GM12865 (cell line): ENCODE measurements at regions not wholly inside any gene's neighbourhood (a gene's known extent, or its start where the extent isn't known, plus 50 kb on each side); places are given as distances from the start of the nearest gene placed in this dataset.
"Not testable (repeated sequence)": the region's sequence is repeated elsewhere in the genome, so short reads cannot be mapped to it uniquely, and the experiment has no call there.

Source experiments
- DNase-seq: peaks from one replicate; pipeline ENCODE4 v3.0.0; 2010; ENCODE audit warnings: low read depth
- H3K4me3 ChIP-seq: 2 replicates; pipeline ENCODE4 v1.5.1; 2011; ENCODE audit warnings: mild to moderate bottlenecking, low read depth, low read length, control low read depth
- TF ChIP-seq, protein P1 (sequence below): IDR thresholded peaks from 2 replicates; pipeline ENCODE4 v1.5.1; 2011; ENCODE audit warnings: low read length, control low read depth, low read depth, inconsistent platforms; ENCODE audit not compliant: insufficient read depth; ENCODE audit errors: missing control alignments

DNA sequence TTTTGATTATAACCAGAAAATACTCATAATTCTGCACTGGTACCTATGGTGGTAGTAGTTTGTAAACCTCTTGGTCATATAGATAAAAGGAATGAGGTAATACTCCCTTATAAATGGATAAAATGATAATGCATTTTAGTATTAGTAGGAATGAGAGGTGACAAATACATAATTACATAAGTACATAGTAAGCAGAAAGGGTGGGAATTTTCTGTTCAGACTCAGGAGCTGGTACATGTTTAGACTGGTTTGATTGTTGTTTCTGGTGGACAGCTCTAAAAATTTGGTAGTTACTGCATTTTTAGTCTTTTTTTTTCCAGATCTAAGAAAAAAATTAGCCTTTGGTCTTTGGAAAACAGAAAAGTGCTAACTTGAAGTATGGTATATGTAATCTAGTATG, 70.4 kb upstream of the AGA start:
- H3K4me3 ChIP-seq = no peak overlapping the region
- no peak for DNase-seq
- TF ChIP-seq, protein P1, sequence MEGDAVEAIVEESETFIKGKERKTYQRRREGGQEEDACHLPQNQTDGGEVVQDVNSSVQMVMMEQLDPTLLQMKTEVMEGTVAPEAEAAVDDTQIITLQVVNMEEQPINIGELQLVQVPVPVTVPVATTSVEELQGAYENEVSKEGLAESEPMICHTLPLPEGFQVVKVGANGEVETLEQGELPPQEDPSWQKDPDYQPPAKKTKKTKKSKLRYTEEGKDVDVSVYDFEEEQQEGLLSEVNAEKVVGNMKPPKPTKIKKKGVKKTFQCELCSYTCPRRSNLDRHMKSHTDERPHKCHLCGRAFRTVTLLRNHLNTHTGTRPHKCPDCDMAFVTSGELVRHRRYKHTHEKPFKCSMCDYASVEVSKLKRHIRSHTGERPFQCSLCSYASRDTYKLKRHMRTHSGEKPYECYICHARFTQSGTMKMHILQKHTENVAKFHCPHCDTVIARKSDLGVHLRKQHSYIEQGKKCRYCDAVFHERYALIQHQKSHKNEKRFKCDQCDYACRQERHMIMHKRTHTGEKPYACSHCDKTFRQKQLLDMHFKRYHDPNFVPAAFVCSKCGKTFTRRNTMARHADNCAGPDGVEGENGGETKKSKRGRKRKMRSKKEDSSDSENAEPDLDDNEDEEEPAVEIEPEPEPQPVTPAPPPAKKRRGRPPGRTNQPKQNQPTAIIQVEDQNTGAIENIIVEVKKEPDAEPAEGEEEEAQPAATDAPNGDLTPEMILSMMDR = no peak

DNA sequence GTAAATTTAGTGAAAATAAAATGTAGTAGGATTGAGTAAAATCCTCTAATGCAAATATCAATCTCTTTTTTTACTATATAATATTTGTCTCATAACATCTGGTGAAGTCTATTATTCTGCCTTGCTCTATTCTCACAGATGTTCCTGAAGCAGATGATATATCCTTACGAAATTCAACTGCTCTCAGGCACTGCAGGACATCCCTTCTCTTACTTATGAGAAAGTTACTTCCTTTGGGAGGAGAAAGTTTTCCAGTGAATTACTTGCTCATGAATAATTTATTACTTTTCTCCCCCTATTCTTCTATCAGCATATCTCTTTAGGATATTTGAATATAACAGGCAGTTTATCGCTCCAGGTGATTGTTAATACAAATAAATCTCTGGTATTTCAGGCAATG, 75.6 kb upstream of the AGA start:
- TF ChIP-seq, protein P1 = no peak
- no peak for DNase-seq
- H3K4me3 ChIP-seq = no peak overlapping the region

DNA sequence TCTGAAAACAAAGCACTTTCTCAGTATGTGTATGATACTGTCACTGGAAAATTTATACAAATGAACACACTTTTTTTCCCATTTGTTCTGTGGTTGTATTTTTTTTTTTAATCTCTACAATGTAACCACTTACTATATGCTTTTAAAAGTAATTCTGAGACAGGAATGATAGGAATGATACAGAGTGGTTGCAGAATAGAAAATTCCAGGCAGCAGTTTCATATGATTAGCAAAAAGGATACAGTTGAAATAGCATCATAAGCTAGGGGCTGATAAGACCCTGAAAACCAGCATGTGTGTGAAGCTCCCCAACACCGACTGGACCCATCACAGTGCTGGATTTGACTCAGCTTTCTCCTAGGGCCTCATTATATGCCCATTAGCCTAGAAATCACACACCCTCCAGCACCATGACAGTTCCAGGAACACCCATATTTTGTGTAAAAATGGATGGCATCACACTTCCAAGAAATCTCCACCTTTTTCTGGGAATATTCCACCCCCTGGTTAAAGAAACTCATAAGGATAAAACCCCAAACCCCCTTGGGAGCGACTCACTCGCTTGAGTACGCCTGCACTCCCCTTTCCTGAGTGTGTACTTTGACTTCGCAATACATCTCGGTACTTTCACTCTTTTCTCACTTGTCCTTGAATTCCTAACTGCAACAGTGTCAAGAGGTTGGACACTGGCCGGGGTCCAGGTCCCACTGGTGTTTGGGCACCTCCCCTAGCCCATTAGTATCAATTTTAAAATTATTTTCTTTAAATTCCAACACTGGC, 77.4 kb upstream of the AGA start:
- DNase-seq = no peak

DNA sequence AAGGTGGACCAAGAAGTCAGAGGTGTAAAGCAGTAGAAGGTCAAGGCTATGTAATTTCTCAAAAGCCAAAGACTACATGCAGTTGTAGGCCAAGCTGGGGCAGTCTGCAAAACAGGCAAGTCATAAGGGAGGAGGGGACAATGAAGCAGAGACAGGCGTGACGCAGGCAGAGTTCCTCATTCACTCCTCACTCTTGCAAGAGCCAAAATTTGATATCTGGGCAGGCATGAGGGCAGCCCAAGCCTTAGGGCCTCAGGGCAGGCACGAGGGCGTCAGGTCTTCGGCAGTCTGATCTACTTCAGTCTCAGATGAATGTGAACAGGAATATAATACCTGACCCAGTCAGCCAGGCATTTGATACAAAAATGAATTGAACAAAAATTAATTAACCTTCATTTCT, 86.4 kb upstream of the AGA start:
- H3K4me3 ChIP-seq = no peak overlapping the region
- TF ChIP-seq, protein P1 = no peak
- no peak for DNase-seq

More for the DNA sequence above, 77.4 kb upstream of the AGA start:
- no peak overlapping the region for H3K4me3 ChIP-seq
- TF ChIP-seq, protein P1 = no peak

DNA sequence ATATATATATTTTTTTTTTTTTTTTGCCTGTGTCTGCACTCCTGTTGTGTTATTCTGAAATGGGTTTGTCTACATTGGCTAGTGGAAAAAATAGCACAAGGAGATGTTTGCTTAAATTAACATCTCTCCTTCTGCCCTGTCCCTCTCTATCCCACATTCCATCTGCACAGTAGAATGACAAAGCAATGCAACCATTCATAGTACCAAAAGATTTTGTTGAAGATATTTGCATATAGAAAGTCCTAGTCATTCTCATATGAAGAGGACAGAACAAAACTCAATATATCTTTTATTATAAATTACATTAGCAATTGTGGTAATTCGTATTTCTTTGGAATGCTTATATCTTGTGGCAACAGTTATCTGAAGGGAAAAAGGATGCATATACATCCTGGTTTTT, 88.3 kb upstream of the AGA start:
- TF ChIP-seq, protein P1 = no peak
- no peak for DNase-seq
- H3K4me3 ChIP-seq = no peak overlapping the region

DNA sequence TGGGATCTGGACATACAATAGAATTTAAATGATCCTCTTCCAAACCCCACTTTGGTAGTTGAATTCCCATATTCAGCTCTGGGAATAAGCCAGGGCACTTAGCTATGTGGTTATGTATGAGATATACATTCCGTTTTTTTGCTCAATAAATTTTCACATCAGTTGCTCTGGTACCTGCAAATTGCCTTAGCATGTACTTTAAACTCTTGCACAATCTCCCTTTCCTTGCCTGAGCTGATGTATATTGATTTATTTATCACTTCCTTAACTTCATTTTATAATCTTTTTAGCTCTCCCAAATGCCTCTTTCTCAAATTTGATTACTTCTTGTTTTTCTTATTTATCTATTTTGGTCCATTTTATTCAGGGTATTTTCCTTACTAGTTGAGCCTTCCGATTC, 90.1 kb upstream of the AGA start:
- TF ChIP-seq, protein P1 = no peak
- no peak overlapping the region for H3K4me3 ChIP-seq
- DNase-seq = no peak

DNA sequence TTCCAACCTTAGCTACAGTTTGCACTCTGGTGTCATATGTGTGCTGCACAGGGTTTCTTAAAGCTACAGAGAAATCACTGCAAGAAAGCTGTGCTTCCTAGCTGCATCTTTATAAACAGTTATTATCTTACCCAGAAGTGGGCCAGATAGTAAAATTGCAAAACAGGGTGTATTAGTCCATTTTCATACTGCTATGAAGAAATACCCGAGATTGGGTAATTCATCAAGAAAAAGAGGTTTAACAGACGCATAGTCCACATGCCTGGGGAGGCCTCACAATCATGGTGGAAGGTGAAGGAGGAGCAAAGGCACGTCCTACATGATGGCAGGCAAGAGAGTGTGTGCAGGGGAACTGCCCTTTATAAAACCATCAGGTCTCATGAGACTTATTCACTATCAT, 92.6 kb upstream of the AGA start:
- H3K4me3 ChIP-seq, DNase-seq: not testable (repeated sequence)
